CD8-positive, alpha-beta memory T cell (primary cell): ENCODE measurements at regions not wholly inside any gene's neighbourhood (a gene's known extent, or its start where the extent isn't known, plus 50 kb on each side); places are given as distances from the start of the nearest gene placed in this dataset.

ENCODE experiments used
- CTCF ChIA-PET: fragments of 350-600 bp; sonication (Branson Sonifier 250); formaldehyde crosslinking; loops from one replicate; lab custom pipeline; 2021; ENCODE audit warnings: antibody characterized with exemption; lab: Charles Lee
- POLR2A ChIA-PET: fragments of 350-600 bp; sonication (Branson Sonifier 250); formaldehyde crosslinking; loops from one replicate; lab custom pipeline; 2021; ENCODE audit warnings: antibody characterized with exemption; lab: Charles Lee
- DNase-seq, 5 donors: peaks; one replicate each; pipeline versions ENCODE4 v3.0.0 to v3.0.0-alpha.2; 2020 to 2022; ENCODE audit warnings: mixed read lengths in 1 of 5
- H3K27ac ChIP-seq: one replicate; pipeline ENCODE4 v1.7.0; 2013; ENCODE audit warnings: low read depth, mild to moderate bottlenecking, low read length, moderate library complexity
- H3K27me3 ChIP-seq: 2 replicates; pipeline ENCODE4 v1.7.0; 2013; ENCODE audit warnings: low read length, mild to moderate bottlenecking; ENCODE audit not compliant: insufficient read depth, poor library complexity, severe bottlenecking
- H3K36me3 ChIP-seq: 2 replicates; pipeline ENCODE4 v1.7.0; 2013; ENCODE audit warnings: mild to moderate bottlenecking, low read length, moderate library complexity; ENCODE audit not compliant: insufficient read depth
- H3K4me1 ChIP-seq: 2 replicates; pipeline ENCODE4 v1.7.0; 2013; ENCODE audit warnings: mild to moderate bottlenecking, low read length, moderate library complexity; ENCODE audit not compliant: insufficient read depth
- H3K4me3 ChIP-seq: 2 replicates; pipeline ENCODE4 v1.7.0; 2013; ENCODE audit warnings: mild to moderate bottlenecking, low read length
- H3K9me3 ChIP-seq: 2 replicates; pipeline ENCODE4 v1.7.0; 2013; ENCODE audit warnings: mild to moderate bottlenecking, low read length
- H3K27ac Mint-ChIP-seq, 8 donors: one replicate each; pipeline ENCODE4 v1.8.0; 2020 to 2021; ENCODE audit warnings: mixed read lengths in 8 of 8, mild to moderate bottlenecking in 6 of 8, inconsistent platforms in 3 of 8, moderate library complexity in 3 of 8
- H3K27me3 Mint-ChIP-seq, 2 donors: one replicate each; pipeline ENCODE4 v1.8.0; 2020 to 2021; ENCODE audit warnings: mixed read lengths in 2 of 2, mild to moderate bottlenecking in 1 of 2, moderate library complexity in 1 of 2
- H3K36me3 Mint-ChIP-seq, 3 donors: one replicate each; pipeline ENCODE4 v1.8.0; 2020 to 2021; ENCODE audit warnings: mixed read lengths in 3 of 3, inconsistent platforms in 1 of 3, mild to moderate bottlenecking in 1 of 3
- H3K4me1 Mint-ChIP-seq, 3 donors: one replicate each; pipeline ENCODE4 v1.8.0; 2020 to 2021; ENCODE audit warnings: mixed read lengths in 3 of 3, inconsistent platforms in 1 of 3, mild to moderate bottlenecking in 1 of 3
- H3K4me3 Mint-ChIP-seq, 7 donors: one replicate each; pipeline ENCODE4 v1.8.0; 2020 to 2021; ENCODE audit warnings: mixed read lengths in 7 of 7, mild to moderate bottlenecking in 6 of 7, moderate library complexity in 4 of 7, inconsistent platforms in 2 of 7
- H3K9me3 Mint-ChIP-seq, 5 donors: one replicate each; pipeline ENCODE4 v1.8.0; 2020 to 2022; ENCODE audit warnings: mixed read lengths in 5 of 5, mild to moderate bottlenecking in 3 of 5, moderate library complexity in 2 of 5, inconsistent platforms in 1 of 5

DNA sequence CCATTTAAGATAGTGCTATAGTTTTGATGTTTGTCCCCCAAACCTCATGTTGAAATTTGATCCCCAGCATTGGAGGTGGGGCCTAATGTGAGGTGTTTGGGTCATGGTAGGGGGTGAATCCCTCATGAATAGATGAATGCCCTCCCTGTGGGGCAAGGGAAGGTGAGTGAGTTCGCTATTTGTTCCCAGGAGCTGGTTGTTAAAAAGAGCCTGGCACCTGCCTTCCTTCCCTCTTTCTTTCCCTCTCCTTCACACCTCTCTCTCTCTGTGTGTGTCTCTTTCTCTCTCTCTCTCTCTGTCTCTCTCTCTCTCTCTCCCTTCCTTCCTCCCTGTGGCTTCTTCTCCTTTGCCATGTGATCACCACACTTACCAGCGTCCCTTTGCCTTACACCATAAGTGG is 160.7 kb downstream of the AASDH start:
- Histone ChIP-seq H3K36me3 (no peaks in the 10 kb centered on the region), H3K4me3 (no peak overlapping the region), H3K27me3 (no peaks in the 10 kb centered on the region), H3K9me3 (no peaks in the 10 kb centered on the region), H3K27ac (no peak overlapping the region), H3K4me1 (no peaks in the 10 kb centered on the region)
- no peak for DNase-seq
- Mint-ChIP-seq H3K4me3 (no peak overlapping the region), H3K9me3 (peaks cover 0 to 6% (median 2%) of the 10 kb centered on the region in 5 donors), H3K4me1 (peaks cover 0 to 7% (median 0%) of the 10 kb centered on the region in 3 donors), H3K36me3 (no peaks in the 10 kb centered on the region), H3K27ac (no peak overlapping the region), H3K27me3 (peaks cover 0 to 14% of the 10 kb centered on the region in 2 donors)
- ChIA-PET CTCF (no interaction called here), POLR2A (no interaction called here)

DNA sequence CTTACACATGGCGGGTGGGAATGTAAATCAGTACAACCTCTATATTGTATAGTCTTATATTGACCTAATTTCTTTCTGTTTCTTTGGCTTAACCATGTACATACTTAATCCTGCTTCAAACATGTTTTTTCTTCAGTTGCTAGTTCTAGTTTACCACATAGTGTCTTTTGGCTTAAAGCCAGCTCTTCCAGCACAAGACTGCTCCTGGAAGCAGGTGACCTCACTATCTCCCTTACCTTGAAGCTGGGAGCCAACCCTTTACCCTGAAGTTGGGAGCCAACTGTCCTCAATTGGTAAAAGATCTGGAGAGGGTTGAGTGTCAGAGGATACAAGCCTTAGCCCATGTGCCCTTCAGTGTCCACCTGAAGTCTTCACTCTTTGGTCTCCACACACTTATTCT is 162.7 kb downstream of the AASDH start:
- H3K4me1 ChIP-seq = no peaks in the 10 kb centered on the region
- H3K4me1 Mint-ChIP-seq = no peaks in the 10 kb centered on the region
- peak overlapping the region in 1 of 8 donors; percentile 22 for H3K27ac Mint-ChIP-seq
- H3K27ac ChIP-seq = no peak overlapping the region
- ChIA-PET CTCF (no interaction called here), POLR2A (no interaction called here)
- no peaks in the 10 kb centered on the region for H3K36me3 Mint-ChIP-seq
- H3K9me3 Mint-ChIP-seq = peaks cover 0 to 5% (median 2%) of the 10 kb centered on the region in 5 donors
- no peak for DNase-seq
- H3K36me3 ChIP-seq = no peaks in the 10 kb centered on the region
- H3K4me3 Mint-ChIP-seq = no peak overlapping the region
- H3K27me3 Mint-ChIP-seq = peaks cover 4 to 19% of the 10 kb centered on the region in 2 donors
- no peak overlapping the region for H3K4me3 ChIP-seq
- H3K9me3 ChIP-seq = no peaks in the 10 kb centered on the region
- H3K27me3 ChIP-seq = no peaks in the 10 kb centered on the region

DNA sequence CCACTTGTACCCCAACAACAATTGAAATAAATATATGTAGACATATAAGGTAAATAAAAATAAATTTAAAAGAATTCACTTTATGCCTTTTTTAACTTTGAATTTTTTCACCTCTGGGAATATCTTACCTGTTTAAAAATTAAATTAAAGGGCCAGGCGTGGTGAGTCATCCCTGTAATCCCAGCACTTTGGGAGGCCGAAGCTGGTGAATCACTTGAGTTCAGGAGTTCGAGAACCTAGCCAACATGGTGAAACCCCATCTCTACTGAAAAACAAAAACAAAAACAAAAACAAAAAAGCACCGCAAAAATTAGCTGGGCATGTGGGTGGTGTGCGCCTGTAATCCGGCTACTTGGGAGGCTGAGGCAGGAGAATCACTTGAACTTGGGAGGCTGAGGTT is 164.8 kb downstream of the AASDH start:
- no peak overlapping the region for H3K4me3 Mint-ChIP-seq
- Histone ChIP-seq H3K36me3 (no peaks in the 10 kb centered on the region), H3K9me3 (no peaks in the 10 kb centered on the region), H3K27me3 (no peaks in the 10 kb centered on the region), H3K4me1 (no peaks in the 10 kb centered on the region), H3K27ac (no peak overlapping the region), H3K4me3 (no peak overlapping the region)
- peaks cover 10 to 35% of the 10 kb centered on the region in 2 donors for H3K27me3 Mint-ChIP-seq
- H3K9me3 Mint-ChIP-seq = peaks cover 0 to 2% (median 0%) of the 10 kb centered on the region in 5 donors
- ChIA-PET POLR2A (no interaction called here), CTCF (no interaction called here)
- no peaks in the 10 kb centered on the region for H3K4me1 Mint-ChIP-seq
- DNase-seq = no peak
- no peak overlapping the region for H3K27ac Mint-ChIP-seq
- no peaks in the 10 kb centered on the region for H3K36me3 Mint-ChIP-seq

GRCh38 chr4:56220261-56220660 is 167.0 kb downstream of the AASDH start:
- no peak overlapping the region for H3K27ac Mint-ChIP-seq
- no peak overlapping the region for H3K4me3 Mint-ChIP-seq
- Histone ChIP-seq H3K9me3 (no peaks in the 10 kb centered on the region), H3K4me3 (no peak overlapping the region), H3K27me3 (no peaks in the 10 kb centered on the region), H3K4me1 (no peaks in the 10 kb centered on the region), H3K36me3 (no peaks in the 10 kb centered on the region), H3K27ac (no peak overlapping the region)
- ChIA-PET POLR2A (no interaction called here), CTCF (no interaction called here)
- H3K4me1 Mint-ChIP-seq = no peaks in the 10 kb centered on the region
- no peaks in the 10 kb centered on the region for H3K9me3 Mint-ChIP-seq
- peaks cover 12 to 37% of the 10 kb centered on the region in 2 donors for H3K27me3 Mint-ChIP-seq
- no peaks in the 10 kb centered on the region for H3K36me3 Mint-ChIP-seq
- DNase-seq = no peak

DNA sequence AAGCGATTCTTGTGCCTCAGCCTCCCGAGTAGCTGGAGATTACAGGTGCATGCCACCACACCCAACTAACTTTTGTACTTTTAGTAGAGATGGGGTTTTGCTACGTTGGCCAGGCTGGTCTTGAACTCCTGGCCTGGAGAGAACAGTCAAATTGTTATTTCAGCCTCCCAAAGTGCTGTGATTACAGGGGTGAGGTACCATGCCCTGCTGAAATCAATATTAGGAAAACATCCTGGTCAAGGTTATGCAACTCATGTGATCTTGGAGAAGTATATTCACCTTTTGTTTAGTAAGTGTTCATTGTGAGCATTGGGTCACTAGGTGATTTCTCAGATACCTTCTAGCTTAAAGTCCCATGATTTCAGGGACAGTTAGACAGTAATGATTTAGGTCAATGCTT is 167.8 kb downstream of the AASDH start:
- H3K27ac ChIP-seq = no peak overlapping the region
- Mint-ChIP-seq H3K27ac (no peak overlapping the region), H3K9me3 (no peaks in the 10 kb centered on the region), H3K4me3 (no peak overlapping the region), H3K4me1 (no peaks in the 10 kb centered on the region), H3K36me3 (no peaks in the 10 kb centered on the region), H3K27me3 (peaks cover 12 to 39% of the 10 kb centered on the region in 2 donors)
- no peak overlapping the region for H3K4me3 ChIP-seq
- no peaks in the 10 kb centered on the region for H3K36me3 ChIP-seq
- no peak for DNase-seq
- H3K9me3 ChIP-seq = no peaks in the 10 kb centered on the region
- H3K4me1 ChIP-seq = no peaks in the 10 kb centered on the region
- no peaks in the 10 kb centered on the region for H3K27me3 ChIP-seq
- ChIA-PET POLR2A (no interaction called here), CTCF (no interaction called here)

DNA sequence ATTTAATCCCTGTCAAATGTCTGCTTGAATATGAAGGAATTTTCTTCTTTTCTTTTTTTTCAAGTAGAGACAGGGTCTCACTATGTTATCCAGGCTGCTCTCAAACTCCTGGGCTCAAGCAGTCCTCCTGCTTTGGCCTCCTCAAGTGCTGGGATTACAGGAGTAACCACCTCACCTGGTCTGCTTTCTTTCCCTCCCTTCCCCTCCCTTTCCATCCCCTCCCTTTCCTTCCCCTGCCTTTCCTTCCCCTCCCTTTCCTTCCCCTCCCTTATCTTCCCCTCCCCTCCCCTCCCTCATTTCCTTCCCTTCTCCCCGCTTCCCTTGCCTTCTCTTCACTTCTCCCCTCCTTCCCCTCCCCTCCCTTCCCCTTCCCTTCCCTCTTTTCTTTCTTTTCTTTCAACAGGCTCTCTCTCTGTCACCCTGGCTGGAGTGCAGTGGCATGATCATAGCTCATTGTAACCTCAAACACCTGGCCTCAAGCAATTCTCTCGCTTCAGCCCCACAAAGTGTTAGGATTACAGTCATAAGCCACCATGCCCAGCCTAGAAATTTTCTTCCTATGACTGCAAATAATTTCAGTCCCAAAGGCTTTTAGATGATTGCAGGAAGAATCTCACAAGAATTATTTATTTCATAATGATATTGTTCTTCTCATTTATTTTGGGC is 168.9 kb downstream of the AASDH start:
- no peak for DNase-seq
- no peaks in the 10 kb centered on the region for H3K9me3 Mint-ChIP-seq
- H3K27me3 Mint-ChIP-seq = peaks cover 12 to 39% of the 10 kb centered on the region in 2 donors
- H3K36me3 Mint-ChIP-seq = no peaks in the 10 kb centered on the region
- CTCF ChIA-PET = no interaction called here
- H3K4me3 Mint-ChIP-seq = no peak overlapping the region
- no peak overlapping the region for H3K27ac Mint-ChIP-seq
- no peaks in the 10 kb centered on the region for H3K4me1 Mint-ChIP-seq
- POLR2A ChIA-PET = no interaction called here
- H3K4me1 ChIP-seq = no peaks in the 10 kb centered on the region
- H3K27me3 ChIP-seq = no peaks in the 10 kb centered on the region
- no peak overlapping the region for H3K27ac ChIP-seq
- no peaks in the 10 kb centered on the region for H3K36me3 ChIP-seq
- no peak overlapping the region for H3K4me3 ChIP-seq
- H3K9me3 ChIP-seq = no peaks in the 10 kb centered on the region

- Mint-ChIP-seq H3K27me3 (peaks cover 12 to 39% of the 10 kb centered on the region in 2 donors), H3K4me1 (no peaks in the 10 kb centered on the region), H3K27ac (no peak overlapping the region), H3K36me3 (no peaks in the 10 kb centered on the region), H3K4me3 (no peak overlapping the region), H3K9me3 (no peaks in the 10 kb centered on the region)
- no peak for DNase-seq
- Histone ChIP-seq H3K27me3 (no peaks in the 10 kb centered on the region), H3K4me1 (no peaks in the 10 kb centered on the region), H3K4me3 (no peak overlapping the region), H3K9me3 (no peaks in the 10 kb centered on the region), H3K36me3 (no peaks in the 10 kb centered on the region), H3K27ac (no peak overlapping the region)
- ChIA-PET POLR2A (no interaction called here), CTCF (no interaction called here)
Observed at GRCh38 chr4:56217343-56217890, 169.9 kb downstream of the AASDH start.

DNA sequence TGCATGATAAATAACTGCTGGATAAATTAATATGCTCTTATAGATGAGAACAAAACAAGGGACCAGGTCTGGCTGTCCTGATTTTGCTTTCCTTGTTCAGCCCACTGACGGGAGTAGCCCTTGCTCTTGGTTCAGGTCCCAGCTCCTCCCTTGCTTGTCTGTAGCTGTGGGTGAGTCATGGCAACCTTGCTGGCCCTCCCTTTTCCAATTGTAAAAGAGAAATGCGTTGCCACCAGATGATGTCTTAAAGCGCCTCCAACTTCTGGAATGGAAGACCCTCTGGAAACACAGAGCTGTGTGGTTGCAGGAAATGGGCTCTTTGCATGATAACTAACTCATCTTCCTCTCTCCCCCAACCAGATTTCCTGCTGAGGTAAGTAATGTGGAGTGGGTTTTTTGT is 171.4 kb downstream of the AASDH start:
- Mint-ChIP-seq H3K4me1 (no peaks in the 10 kb centered on the region), H3K27ac (no peak overlapping the region), H3K9me3 (peaks cover 0 to 9% (median 2%) of the 10 kb centered on the region in 5 donors), H3K36me3 (no peaks in the 10 kb centered on the region), H3K27me3 (peaks cover 12 to 38% of the 10 kb centered on the region in 2 donors), H3K4me3 (no peak overlapping the region)
- no peaks in the 10 kb centered on the region for H3K36me3 ChIP-seq
- no peak for DNase-seq
- no peak overlapping the region for H3K27ac ChIP-seq
- H3K4me1 ChIP-seq = no peaks in the 10 kb centered on the region
- CTCF ChIA-PET = no interaction called here
- POLR2A ChIA-PET = no interaction called here
- H3K4me3 ChIP-seq = no peak overlapping the region
- H3K27me3 ChIP-seq = no peaks in the 10 kb centered on the region
- H3K9me3 ChIP-seq = no peaks in the 10 kb centered on the region
